WI38 (cell line): ENCODE measurements at regions not wholly inside any gene's neighbourhood (a gene's known extent, or its start where the extent isn't known, plus 50 kb on each side); places are given as distances from the start of the nearest gene placed in this dataset.

ENCODE experiments used
- H3K4me3 ChIP-seq: 2 replicates; pipeline ENCODE4 v1.5.1; 2011; ENCODE audit warnings: low read depth, mild to moderate bottlenecking, control low read depth, low read length
- CTCF ChIP-seq: IDR thresholded peaks from 2 replicates; pipeline ENCODE4 v1.5.1; 2012; ENCODE audit warnings: low read depth, mild to moderate bottlenecking, control low read depth, low read length

GRCh38 chr6:159642995-159643394 is 50.0 kb downstream of the SOD2 start:
- H3K4me3 ChIP-seq, result no peak overlapping the region
- no peak for TF ChIP-seq CTCF

GRCh38 chr6:159642481-159642880 is 50.6 kb downstream of the SOD2 start:
- no peak for TF ChIP-seq CTCF
- no peak overlapping the region for H3K4me3 ChIP-seq

GRCh38 chr6:159640722-159641482 is 52.1 kb downstream of the SOD2 start:
- no peak overlapping the region for H3K4me3 ChIP-seq

GRCh38 chr6:159640322-159640721 is 52.7 kb downstream of the SOD2 start:
- no peak for TF ChIP-seq CTCF
- H3K4me3 ChIP-seq, result no peak overlapping the region

More at GRCh38 chr6:159640722-159641482, 52.1 kb downstream of the SOD2 start:
- TF ChIP-seq CTCF, result no peak

- TF ChIP-seq CTCF, result no peak
- no peak overlapping the region for H3K4me3 ChIP-seq
Measured at GRCh38 chr6:159639721-159640120, 53.3 kb downstream of the SOD2 start.

GRCh38 chr6:159633196-159633595 is 59.8 kb downstream of the SOD2 start:
- no peak overlapping the region for H3K4me3 ChIP-seq
- 0 out of 2 replicates have a peak, but pooled peaks have one; percentile 43 for TF ChIP-seq CTCF

- no peak overlapping the region for H3K4me3 ChIP-seq
- no peak for TF ChIP-seq CTCF
Measured at GRCh38 chr6:159631886-159632285, 61.2 kb downstream of the SOD2 start.
